ENCODE measurements at regions not wholly inside any gene's neighbourhood (a gene's known extent, or its start where the extent isn't known, plus 50 kb on each side); places are given as distances from the start of the nearest gene placed in this dataset.
"Not testable (repeated sequence)": the region's sequence is repeated elsewhere in the genome, so short reads cannot be mapped to it uniquely, and the experiment has no call there.

- DNase-seq, result no peak
These were observed 284.5 kb downstream of the MAT2B start for GRCh38 chr5:163789870-163790269.

DNA sequence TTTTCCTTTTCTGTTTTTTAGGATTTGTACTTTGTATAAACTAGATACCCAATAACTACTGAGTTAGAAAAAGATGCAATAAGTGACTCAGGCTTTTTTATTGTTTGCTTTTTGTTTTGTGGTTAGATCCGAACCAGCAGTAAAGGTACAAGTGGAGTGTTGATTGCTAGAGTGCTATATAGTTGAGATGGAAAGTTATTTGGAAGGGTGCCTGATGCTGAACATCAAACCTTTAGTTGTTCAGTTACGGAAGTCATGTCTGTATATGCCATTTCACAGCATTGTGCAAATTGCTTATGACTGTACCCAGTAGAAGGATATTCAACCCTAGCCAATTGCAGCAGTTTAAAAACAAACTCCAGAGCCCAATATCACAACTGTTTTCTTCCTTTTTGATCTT is 285.1 kb downstream of the MAT2B start:
- no peak for DNase-seq

GRCh38 chr5:163794993-163795392 is 289.6 kb downstream of the MAT2B start:
- DNase-seq, result no peak

DNA sequence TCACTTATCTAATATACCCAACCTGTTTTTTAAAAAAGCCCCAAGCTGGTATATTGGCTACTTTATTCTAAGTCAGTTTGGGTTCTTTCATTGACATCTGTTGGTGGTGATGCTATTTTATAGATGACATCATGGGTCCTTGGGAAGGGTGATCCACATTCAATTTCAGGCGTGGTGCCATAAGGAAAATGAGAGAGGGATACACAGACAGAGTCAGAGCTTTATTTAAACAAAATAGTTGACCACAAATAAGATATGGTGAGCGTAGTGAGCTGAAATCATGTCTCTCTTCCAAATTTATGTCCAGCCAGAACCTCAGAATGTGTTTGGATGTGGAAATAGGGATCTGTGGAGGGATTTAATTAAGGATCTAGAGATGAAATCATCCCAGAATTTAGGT is 302.4 kb downstream of the MAT2B start:
- no peak for DNase-seq

GRCh38 chr5:163809473-163809872 is 304.1 kb downstream of the MAT2B start:
- DNase-seq, result no peak

GRCh38 chr5:163813900-163814299 is 308.5 kb downstream of the MAT2B start:
- no peak for DNase-seq

DNA sequence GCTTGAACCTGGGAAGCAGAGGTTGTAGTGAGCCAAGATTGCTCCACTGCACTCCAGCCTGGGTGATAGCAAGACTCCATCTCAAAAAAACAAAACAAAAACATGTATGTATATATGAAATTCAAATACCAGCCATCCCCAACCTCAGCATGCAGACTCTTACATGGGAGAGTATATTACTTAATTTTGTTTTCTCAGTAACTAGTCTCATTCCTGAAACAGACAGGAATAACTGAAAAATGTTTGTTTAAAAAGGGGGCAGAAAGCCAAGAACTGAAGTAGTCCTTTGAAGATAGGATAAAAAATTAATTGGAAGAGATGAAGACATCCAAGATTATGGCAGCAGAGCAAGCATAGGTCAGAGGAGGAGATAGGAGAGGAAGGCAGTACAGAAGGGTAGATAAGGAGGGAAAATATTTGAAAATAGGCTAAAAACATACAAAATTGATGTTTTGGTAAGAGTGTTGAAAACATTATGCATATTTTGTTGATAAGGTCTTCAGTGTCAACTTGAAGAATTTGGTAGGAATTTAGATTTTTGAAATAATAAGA is 309.9 kb downstream of the MAT2B start:
- no peak for DNase-seq

DNA sequence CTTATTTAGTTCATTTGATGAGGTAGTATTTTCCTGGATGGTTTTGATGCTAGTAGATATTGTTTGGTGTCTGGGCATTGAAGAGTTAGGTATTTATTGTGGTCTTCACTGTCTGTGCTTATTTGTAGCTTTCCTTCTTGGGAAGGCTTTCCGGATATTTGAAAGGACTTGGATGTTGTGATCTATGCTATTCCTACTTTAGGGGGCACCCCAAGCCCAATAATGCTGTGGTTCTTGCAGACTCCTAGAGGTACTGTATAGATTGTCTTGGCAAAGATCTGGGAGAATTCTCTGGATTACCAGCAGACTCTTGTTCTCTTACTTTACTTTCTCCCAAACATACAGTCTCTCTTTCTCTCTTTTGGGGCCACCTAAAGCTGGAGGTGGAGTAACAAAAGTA is 315.7 kb downstream of the MAT2B start:
- no peak for DNase-seq

DNA sequence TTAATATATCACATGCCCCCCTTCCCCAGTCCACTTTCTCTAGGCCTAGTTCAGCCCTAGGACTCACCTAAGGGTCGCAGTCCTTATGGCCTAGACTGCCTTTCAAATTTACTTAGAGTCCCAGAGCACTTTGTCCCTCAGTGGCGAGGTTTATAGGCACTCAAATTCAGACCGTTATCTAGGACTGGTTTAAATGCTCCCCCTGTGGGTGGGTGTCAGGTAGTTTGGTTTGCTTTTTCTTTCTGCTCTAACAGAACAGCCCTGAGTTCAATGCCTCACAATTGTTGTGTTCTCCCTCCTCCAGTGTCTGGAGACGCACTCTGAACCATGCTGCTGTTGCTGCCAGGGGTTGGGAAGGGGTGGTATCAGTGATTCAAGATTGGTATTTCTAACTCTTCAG is 317.1 kb downstream of the MAT2B start:
- no peak for DNase-seq

GRCh38 chr5:163825661-163826060 is 320.2 kb downstream of the MAT2B start:
- DNase-seq, result no peak

DNA sequence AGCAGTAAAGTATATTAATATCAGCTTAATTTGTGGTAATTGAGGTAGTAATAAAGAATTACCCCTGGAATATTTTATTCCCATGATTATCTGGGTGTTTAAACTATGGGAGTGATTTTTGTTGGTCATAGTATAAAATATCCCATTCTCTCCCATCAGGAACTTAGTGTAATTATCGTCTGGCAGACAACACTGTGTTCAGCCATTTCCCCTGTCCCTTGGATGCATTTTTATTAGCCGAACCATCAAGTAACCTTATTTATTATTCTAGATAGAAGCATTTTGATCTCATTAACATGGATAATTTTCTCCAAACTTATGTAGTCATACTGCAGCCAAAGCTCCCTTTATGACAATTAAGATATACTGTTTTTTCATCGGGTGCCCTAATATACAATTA is 320.8 kb downstream of the MAT2B start:
- no peak for DNase-seq

DNA sequence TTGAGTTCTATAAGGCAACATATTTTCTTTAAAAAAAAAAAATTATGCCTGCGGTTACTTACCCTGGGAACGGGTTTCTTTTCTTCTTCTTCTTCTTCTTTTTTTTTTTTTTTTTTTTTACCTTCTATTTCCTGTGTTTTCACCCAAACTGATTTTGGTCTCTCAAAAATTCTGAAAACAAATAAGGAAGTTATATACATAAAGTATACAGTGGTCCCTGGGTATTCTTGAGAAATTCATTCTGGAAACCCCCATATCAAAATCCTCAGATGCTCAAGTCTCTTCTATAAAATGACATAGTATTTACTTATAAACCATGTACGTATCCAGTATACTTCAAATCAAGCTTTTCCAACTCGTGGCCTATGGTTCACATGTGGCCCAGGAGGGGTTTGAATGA is 326.7 kb downstream of the MAT2B start:
- no peak for DNase-seq

- no peak for DNase-seq
These were observed 333.3 kb downstream of the MAT2B start for GRCh38 chr5:163838738-163839137.

DNA sequence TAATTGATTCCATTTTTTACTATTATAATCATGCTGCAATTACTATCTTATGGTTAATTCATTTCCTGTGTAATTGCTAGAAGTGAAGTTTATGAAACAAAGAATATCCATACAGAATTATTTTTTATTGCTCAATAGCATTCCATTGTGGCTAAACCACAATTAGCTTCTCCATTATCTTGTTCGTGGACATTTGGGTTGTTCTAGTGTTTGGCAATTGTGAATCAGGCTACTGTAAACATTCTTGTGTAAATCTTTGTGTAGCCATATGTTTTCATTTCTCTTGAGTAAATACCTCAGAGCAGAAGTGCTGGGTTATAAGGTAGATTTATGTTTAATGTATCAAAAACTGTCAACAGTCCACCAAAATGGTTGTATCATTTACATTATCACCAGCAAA is 341.1 kb downstream of the MAT2B start:
- no peak for DNase-seq

DNA sequence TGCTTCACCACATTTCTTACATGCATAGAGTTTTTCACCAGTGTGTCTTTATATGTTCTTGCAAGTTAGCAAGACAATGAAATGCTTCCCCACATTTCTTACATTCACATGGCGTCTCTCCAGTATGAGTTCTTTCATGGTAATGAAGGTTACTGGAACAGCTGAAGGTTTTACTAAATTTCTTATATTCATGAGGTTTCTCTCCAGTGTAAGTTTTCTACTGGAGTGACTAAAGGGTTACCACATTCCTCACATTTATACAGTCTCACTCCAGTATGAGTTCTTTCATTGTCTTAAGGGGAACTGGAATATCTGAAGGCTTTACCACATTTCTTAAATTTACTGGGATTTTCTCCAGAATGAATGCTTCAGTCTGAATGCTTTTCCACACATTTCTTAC is 350.3 kb downstream of the MAT2B start:
- no peak for DNase-seq

GRCh38 chr5:163861670-163862069 is 356.3 kb downstream of the MAT2B start:
- no peak for DNase-seq

DNA sequence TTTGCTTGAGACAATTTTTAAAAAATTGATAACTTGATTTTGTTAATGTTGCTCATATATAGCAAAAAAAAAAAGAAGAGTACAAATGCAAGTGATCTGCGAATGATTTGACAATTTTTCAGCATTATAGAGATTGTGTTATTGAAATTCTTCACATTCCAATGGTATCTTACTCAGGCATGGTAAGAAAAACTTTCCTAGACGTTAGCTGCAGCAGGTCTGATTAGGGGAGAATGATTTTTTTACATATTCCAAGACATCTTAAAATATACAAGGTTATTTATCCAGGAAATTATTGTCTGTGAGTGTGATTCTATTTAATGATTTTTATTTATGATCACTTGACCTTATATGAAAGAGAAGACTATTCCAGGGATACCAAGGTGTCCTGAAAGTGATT is 361.9 kb downstream of the MAT2B start:
- DNase-seq, result no peak

- DNase-seq, result no peak
These were observed 362.3 kb downstream of the MAT2B start for GRCh38 chr5:163867738-163868137.

GRCh38 chr5:163869581-163869980 is 364.2 kb downstream of the MAT2B start:
- DNase-seq, result no peak

GRCh38 chr5:163870441-163870840 is 365.0 kb downstream of the MAT2B start:
- no peak for DNase-seq

- no peak for DNase-seq
These were observed 369.0 kb downstream of the MAT2B start for GRCh38 chr5:163874431-163874830.

GRCh38 chr5:163874912-163875311 is 369.5 kb downstream of the MAT2B start:
- not testable (repeated sequence) for DNase-seq

DNA sequence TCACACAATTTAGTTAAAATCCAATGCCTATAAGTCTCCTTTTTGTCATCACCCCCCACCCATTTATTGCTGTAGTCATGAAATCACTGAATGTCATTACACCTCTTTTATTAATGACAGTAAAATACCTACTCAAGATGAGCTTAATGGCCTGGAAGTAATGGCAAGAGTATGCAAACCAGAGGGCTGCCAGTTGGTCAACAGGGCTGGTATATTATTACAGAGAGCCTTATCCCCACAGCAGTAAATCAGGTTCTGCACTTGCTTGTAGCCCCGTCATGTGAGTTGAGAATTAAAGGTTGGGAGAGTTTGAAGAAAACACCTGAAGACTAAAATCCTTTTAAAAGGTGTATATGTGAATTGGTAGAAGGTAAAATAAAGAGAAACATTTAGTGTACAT is 372.4 kb downstream of the MAT2B start:
- no peak for DNase-seq

DNA sequence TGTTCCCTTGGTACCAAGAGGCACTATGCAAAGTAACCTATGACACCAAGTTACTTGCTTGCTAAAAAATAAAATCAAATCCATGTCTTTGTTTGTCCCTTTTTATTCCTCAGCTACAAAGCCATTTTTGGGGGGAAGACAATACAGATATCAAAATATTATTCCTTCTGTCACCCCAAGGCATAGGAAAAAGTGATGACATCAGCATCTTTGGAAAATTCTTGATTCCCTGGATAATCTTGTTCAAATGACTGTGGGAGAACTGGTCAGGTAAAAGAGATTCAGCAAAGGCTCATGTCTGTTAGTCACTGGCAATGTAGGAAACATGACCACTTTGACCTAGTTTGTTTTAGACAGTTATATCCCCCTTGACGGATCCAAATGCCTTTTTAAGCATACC is 373.1 kb downstream of the MAT2B start:
- no peak for DNase-seq

DNA sequence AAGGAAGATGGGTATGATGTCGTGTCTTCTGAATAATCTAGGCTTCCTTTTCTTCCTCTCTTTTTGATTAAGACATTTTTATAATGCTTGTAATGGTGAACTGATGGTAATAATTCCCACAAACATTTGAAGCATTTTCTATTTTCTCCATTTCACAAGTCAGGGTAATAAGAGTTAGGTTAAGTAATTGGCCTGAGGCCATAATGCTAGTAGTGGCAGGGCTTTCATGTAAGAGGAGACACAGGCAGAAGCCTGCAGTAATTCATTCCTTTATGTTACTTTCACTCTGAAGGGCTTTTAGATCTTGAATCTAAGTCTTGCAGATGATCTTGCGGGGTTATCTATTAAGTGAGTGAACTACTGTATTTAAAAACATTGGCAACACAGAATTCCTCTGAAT is 374.9 kb downstream of the MAT2B start:
- no peak for DNase-seq

GRCh38 chr5:163885117-163885516 is 379.7 kb downstream of the MAT2B start:
- no peak for DNase-seq
